22Rv1 (cell line): ENCODE measurements at regions not wholly inside any gene's neighbourhood (a gene's known extent, or its start where the extent isn't known, plus 50 kb on each side); places are given as distances from the start of the nearest gene placed in this dataset.

Experiments
- H3K27ac ChIP-seq: fragments of 450-650 bp; 2 replicates; pipeline ENCODE4 v1.5.1; 2017
- ZFX ChIP-seq: fragments of 450-650 bp; IDR thresholded peaks from 2 replicates; pipeline ENCODE4 v1.6.1; 2017; ENCODE audit warnings: antibody characterized with exemption, borderline replicate concordance
- TF ChIP-seq, protein P1 (sequence below): fragments of 450-650 bp; IDR thresholded peaks from 2 replicates; pipeline ENCODE4 v1.5.1; 2017; ENCODE audit warnings: mild to moderate bottlenecking

DNA sequence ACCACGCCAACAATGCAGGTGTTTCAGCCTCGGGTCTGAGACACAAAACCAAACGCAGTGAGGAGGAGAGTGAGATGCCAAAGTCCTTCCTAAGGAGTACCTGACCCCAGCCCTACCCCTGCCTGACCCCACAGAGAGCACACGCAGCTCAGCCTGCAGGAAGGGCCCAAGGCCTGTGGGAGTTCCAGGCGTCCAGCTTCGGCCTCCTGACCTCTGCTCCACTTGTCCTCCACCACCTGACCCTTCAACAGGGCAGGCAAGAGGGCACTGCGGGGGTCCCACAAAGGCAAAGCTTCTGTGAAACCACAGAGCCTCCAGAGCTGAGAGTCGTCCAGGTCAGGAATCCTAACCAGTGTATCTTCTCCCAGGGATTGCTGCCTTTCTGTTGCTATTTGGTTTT lies 122.0 kb upstream of the PPP2R2D start:
- no peak for TF ChIP-seq ZFX
- TF ChIP-seq, protein P1, sequence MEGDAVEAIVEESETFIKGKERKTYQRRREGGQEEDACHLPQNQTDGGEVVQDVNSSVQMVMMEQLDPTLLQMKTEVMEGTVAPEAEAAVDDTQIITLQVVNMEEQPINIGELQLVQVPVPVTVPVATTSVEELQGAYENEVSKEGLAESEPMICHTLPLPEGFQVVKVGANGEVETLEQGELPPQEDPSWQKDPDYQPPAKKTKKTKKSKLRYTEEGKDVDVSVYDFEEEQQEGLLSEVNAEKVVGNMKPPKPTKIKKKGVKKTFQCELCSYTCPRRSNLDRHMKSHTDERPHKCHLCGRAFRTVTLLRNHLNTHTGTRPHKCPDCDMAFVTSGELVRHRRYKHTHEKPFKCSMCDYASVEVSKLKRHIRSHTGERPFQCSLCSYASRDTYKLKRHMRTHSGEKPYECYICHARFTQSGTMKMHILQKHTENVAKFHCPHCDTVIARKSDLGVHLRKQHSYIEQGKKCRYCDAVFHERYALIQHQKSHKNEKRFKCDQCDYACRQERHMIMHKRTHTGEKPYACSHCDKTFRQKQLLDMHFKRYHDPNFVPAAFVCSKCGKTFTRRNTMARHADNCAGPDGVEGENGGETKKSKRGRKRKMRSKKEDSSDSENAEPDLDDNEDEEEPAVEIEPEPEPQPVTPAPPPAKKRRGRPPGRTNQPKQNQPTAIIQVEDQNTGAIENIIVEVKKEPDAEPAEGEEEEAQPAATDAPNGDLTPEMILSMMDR, result no peak
- no peak overlapping the region for H3K27ac ChIP-seq

DNA sequence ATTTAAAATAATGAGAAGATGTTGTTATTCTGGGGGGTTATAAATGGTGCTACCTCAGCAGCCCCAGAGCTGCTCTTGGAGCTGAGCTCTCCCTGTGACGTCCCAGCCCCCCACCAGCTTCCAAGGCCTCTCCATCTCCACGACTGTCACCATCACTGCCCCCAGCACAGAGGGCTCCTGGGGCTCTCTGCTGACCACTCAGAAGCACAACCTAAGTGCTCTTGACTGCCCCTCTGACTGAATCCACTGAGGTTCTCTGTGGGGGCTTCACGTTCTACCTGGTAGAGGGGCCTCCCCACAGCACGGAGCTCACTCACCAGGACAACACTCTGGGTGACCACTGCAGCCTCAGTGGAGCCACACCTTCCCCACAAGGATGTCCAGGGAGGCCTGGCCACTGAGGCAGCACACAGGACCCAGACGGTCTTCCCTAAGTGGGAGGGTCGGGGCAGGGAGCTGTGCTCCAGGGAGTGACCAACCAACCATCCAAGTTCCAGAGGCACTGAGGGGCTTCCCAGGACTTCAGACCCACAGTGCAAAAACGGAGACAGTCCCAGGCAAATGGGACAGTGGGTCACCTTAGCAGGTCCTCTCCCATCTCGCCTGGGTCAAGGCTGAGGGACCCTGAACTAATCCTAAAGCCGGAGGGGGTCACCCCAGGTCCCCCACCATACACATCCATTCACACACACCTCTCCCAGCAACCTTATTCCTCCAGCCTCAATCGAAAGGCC lies 121.0 kb upstream of the PPP2R2D start:
- no peak for TF ChIP-seq ZFX
- TF ChIP-seq, protein P1, result no peak
- no peak overlapping the region for H3K27ac ChIP-seq

DNA sequence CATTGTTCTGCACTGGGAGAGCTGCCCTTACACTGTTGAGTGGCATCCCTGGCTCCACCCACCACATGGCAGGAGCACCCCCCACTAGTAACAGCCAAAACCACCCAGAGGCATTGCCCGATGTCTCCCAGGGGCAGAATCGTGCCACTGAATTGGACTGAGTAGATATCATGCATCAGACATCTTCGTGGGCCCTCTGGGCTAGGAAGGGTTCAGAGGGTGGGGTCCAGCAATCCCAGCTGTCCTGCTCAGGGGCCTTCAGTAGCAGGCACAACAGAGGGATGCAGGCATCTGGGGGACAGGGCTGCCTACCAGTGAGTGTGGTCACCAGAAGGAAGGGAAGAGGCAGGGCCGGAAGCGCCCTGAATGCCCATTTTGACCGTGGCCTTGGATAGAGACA lies 119.7 kb upstream of the PPP2R2D start:
- no peak overlapping the region for H3K27ac ChIP-seq
- no peak for TF ChIP-seq ZFX

DNA sequence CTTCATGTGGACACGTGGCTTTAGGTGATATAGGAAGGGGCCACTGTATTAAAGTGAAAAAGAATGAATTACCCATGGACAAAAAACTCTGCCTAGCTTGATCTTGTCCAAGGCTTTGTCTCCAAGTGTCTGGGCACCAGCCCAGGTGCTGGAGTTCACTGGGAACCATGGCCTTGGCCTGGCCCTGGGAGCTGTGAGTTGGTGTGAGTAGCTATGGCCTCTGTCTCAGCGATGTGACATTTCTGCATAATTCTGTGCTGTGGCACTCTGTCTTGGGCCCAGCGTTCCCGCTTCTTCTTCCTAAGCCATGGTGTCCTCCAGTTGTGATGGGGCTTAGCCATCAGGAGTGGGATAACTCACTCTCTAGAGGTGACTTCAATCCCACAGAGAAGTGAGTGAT lies 119.0 kb upstream of the PPP2R2D start:
- no peak overlapping the region for H3K27ac ChIP-seq
- TF ChIP-seq ZFX, result no peak
- TF ChIP-seq, protein P1, result no peak

DNA sequence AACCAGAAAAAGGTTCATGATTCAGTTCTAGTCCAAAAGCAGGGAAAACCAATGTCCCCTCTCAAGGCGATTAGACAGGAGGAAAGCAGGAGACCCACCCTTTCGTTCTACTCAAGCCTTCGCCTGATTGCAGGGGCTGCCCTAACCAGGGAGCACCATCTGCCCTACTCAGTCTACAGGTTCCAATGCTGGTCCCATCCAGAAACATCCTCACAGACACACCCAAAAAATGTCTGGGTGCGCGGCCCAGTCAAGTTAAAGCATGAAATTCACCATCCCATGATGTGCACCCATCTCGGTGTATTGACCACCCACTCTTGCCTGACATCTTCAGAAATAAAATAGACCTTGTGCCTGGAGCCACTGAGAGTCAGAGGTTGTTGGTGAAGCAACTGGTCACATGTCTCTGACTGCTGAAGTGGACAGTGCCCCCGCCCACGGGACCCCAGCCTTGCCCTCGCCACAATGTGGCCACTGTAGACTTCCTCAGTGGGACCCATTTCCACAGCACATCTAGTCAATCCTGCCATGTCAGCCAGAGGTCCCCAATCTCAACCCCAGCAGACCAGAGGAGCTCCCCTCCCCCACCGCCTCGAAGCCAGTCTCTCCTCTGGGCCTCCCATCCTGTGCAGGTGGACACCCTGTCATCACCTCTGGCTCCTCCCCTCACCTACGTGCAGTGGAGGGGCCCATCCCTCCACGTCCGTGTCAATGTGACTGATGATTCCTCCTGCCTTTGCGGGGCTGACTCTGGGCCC lies 116.3 kb upstream of the PPP2R2D start:
- TF ChIP-seq, protein P1, result no peak
- no peak for TF ChIP-seq ZFX
- no peak overlapping the region for H3K27ac ChIP-seq

DNA sequence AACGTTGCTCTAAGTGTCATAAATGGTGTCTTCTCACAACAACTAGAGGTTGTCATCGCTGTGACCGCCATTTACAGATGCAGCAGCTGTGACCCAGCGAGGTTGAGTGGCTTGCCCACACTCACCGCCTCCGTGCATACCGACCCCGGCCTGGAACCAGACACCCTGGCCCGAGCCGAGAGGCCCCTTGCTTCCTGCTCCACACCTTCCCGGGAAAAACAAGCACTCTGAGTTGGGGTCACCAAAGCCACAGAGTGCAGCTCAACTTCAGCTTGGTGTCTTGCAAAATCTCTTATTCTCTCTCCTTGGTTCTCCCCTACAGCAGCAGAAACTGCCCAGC lies 115.7 kb upstream of the PPP2R2D start:
- no peak overlapping the region for H3K27ac ChIP-seq
- TF ChIP-seq ZFX, result no peak
- TF ChIP-seq, protein P1, result no peak

DNA sequence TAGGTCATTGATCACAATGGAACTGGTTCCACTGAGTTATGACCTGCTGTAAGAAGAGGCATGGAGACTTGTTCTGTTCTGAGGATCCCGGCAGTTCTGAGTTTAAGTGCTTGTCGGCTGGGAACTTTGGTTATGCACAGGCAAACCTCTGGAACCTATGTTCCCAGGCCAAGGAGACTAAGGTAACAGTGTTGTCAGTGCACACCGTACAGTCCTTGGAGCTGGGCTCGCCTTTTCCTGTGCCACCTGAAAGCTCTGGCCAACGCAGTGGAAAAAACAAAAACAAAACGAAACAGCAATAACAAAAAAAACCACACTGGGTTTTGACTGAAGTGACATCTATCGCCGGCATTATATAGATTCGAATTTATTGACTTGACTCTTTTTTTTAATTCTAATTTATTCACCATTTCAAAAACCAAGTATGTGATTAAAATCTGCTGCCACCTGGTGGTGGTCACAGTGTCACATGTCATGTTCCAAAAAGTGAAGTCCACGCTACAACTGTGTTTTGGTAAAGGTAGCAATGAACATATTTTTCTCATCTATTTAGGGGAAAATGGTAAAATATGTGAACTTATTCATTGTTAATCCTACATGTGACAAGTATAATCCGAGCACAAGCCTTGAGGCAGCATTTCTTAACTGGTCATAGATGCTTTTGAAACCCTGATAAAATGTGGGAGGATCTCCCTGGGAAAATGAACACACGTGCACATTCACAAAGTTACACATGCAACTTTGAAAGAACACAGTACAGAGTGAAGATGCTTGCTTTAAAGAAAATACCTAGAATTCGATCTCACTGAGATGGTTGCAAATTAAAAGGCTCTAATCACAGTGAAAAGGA lies 113.8 kb upstream of the PPP2R2D start:
- no peak for TF ChIP-seq ZFX
- TF ChIP-seq, protein P1, result peak; percentile 83

More for the DNA sequence above, 113.8 kb upstream of the PPP2R2D start:
- no peak overlapping the region for H3K27ac ChIP-seq
